K562 (cell line): ENCODE measurements at regions not wholly inside any gene's neighbourhood (a gene's known extent, or its start where the extent isn't known, plus 50 kb on each side); places are given as distances from the start of the nearest gene placed in this dataset.

ENCODE experiments used
- ATAC-seq: fragments of 200-7000 bp; cut with Tn5 transposase; 3 replicates; pipeline ENCODE4 v1.9.1; 2020; ENCODE audit warnings: moderate library complexity
- BruUV-seq: library from RNA; stranded (reverse); fragments of 400-500 nt; replicated peaks from 2 replicates; lab custom pipeline; 2021; lab: Mats Ljungman, UMichigan
- CTCF ChIA-PET: fragments of 300-600 bp; formaldehyde crosslinking; extraction: SDS; loops from one replicate; lab custom pipeline; 2021; ENCODE audit warnings: low intra/inter-chr PET ratio; lab: Yijun Ruan, JAX
- POLR2A ChIA-PET: fragments of 300-600, 350-650 bp; sonication (Branson Sonifier 250); formaldehyde crosslinking; extraction: SDS; loops from one replicate; lab custom pipeline; 2021; ENCODE audit warnings: antibody characterized with exemption, inconsistent platforms; lab: Yijun Ruan, JAX
- DNase-seq, 4 experiments: peaks; one replicate each; pipeline versions ENCODE4 v3.0.0 to v3.0.0-alpha.2; 2011 to 2018; ENCODE audit warnings: low spot score in 3 of 4, mixed read lengths in 3 of 4; ENCODE audit errors: extremely low read depth in 1 of 4
- FAIRE-seq: peaks from 2 replicates; lab custom pipeline; 2011; peaks lifted over from hg19 to GRCh38; lab: Jason Lieb, UNC
- H2AFZ ChIP-seq: 2 replicates; pipeline ENCODE4 v1.6.0; 2011; ENCODE audit warnings: low read depth, low read length, control low read depth, inconsistent platforms
- H3K27ac ChIP-seq: fragments of 200-600 bp; 3 replicates; pipeline ENCODE4 v1.8.0; 2011; ENCODE audit warnings: low read depth, mild to moderate bottlenecking, control low read depth, inconsistent platforms, low read length, moderate library complexity, mixed read lengths; ENCODE audit errors: extremely low read depth
- H3K27me3 ChIP-seq, 2 experiments: fragments of 300-600 bp in 1 of 2; 2 replicates in 1 of 2; 3 replicates in 1 of 2; pipeline versions ENCODE4 v1.6.0 to v1.8.0; 2011; ENCODE audit warnings: inconsistent platforms in 2 of 2, low read length in 2 of 2, mild to moderate bottlenecking in 1 of 2, mixed read lengths in 1 of 2, moderate library complexity in 1 of 2; ENCODE audit not compliant: control insufficient read depth in 2 of 2, insufficient read depth in 2 of 2
- H3K36me3 ChIP-seq: fragments of 300-600 bp; 3 replicates; pipeline ENCODE4 v1.8.0; 2011; ENCODE audit warnings: mild to moderate bottlenecking, low read length, inconsistent platforms; ENCODE audit not compliant: control insufficient read depth, insufficient read depth
- H3K4me1 ChIP-seq, 2 experiments: fragments of 200-600 bp in 1 of 2; replicated peaks in 1 of 2; 2 replicates in 1 of 2; 3 replicates in 1 of 2; pipeline versions ENCODE4 v1.5.1 to v1.8.0; 2011; ENCODE audit warnings: inconsistent platforms in 2 of 2, low read length in 2 of 2, mild to moderate bottlenecking in 1 of 2, mixed read lengths in 1 of 2, moderate library complexity in 1 of 2; ENCODE audit not compliant: control insufficient read depth in 2 of 2, insufficient read depth in 2 of 2
- H3K4me2 ChIP-seq: 2 replicates; pipeline ENCODE4 v1.6.1; 2011; ENCODE audit warnings: low read length, control low read depth, inconsistent platforms, mixed read lengths; ENCODE audit not compliant: insufficient read depth
- H3K4me3 ChIP-seq: fragments of 200-600 bp; sonication (generic), shearing (Covaris generic); 2 replicates; pipeline ENCODE4 v1.5.1; 2016; ENCODE audit warnings: control low read depth, inconsistent platforms
- H3K79me2 ChIP-seq: fragments of 200-600 bp; 3 replicates; pipeline ENCODE4 v1.8.0; 2011; ENCODE audit warnings: low read length, inconsistent platforms; ENCODE audit not compliant: control insufficient read depth, insufficient read depth
- H3K9ac ChIP-seq, 2 experiments: 2 replicates each; pipeline versions ENCODE4 v1.6.0 to v1.6.1; 2011; ENCODE audit warnings: low read depth in 2 of 2, low read length in 2 of 2, control low read depth in 1 of 2, inconsistent platforms in 1 of 2, mild to moderate bottlenecking in 1 of 2, mixed read lengths in 1 of 2; ENCODE audit not compliant: insufficient read depth in 1 of 2
- H3K9me1 ChIP-seq: one replicate; pipeline ENCODE4 v1.6.0; 2011; ENCODE audit warnings: inconsistent platforms, mild to moderate bottlenecking, low read length, moderate library complexity; ENCODE audit not compliant: control insufficient read depth, insufficient read depth
- H3K9me3 ChIP-seq: replicated peaks from 2 replicates; pipeline ENCODE4 v1.5.1; 2011; ENCODE audit warnings: low read depth, low read length, inconsistent platforms; ENCODE audit not compliant: control insufficient read depth, insufficient read depth
- H4K20me1 ChIP-seq: replicated peaks from 2 replicates; pipeline ENCODE4 v1.6.1; 2011; ENCODE audit warnings: low read length, inconsistent platforms, mixed read lengths; ENCODE audit not compliant: control insufficient read depth, insufficient read depth
- ARHGAP35 ChIP-seq: fragments of 450-650 bp; IDR thresholded peaks from 2 replicates; pipeline ENCODE4 v1.6.1; 2018; ENCODE audit not compliant: partially characterized antibody
- BACH1 ChIP-seq: fragments of 200-800 bp; sonication (Bioruptor generic); IDR thresholded peaks from 2 replicates; pipeline ENCODE4 v1.6.1; 2016; ENCODE audit warnings: missing genetic modification characterization, missing compliant biosample characterization
- CBX5 ChIP-seq: IDR thresholded peaks from 2 replicates; pipeline ENCODE4 v1.6.1; 2014; ENCODE audit warnings: low read depth, borderline replicate concordance
- EP300 ChIP-seq: IDR thresholded peaks from 2 replicates; pipeline ENCODE4 v1.6.1; 2012; ENCODE audit warnings: low read length, improper control_type of control experiment
- ILK ChIP-seq: fragments of 450-650 bp; IDR thresholded peaks from 2 replicates; pipeline ENCODE4 v1.6.1; 2016; ENCODE audit warnings: missing genetic modification characterization, low read depth, mild to moderate bottlenecking, missing compliant biosample characterization, moderate library complexity, borderline replicate concordance
- MAFG ChIP-seq: fragments of 450-650 bp; conservative IDR thresholded peaks from 2 replicates; pipeline ENCODE4 v1.6.1; 2016; ENCODE audit warnings: missing genetic modification characterization, missing compliant biosample characterization
- MED1 ChIP-seq: sonication (generic); formaldehyde crosslinking; IDR thresholded peaks from 2 replicates; pipeline ENCODE4 v1.8.1; 2023; ENCODE audit warnings: missing genetic modification reagents, borderline replicate concordance
- MTF1 ChIP-seq: fragments of 250-450 bp; sonication (Bioruptor Pico); IDR thresholded peaks from 2 replicates; pipeline ENCODE4 v1.9.0; 2021; ENCODE audit warnings: moderate library complexity, mild to moderate bottlenecking, inconsistent platforms, borderline replicate concordance
- PHF8 ChIP-seq: fragments of 200-600 bp; sonication (generic); IDR thresholded peaks from 2 replicates; pipeline ENCODE4 v1.6.1; 2012; ENCODE audit warnings: mixed run types, mild to moderate bottlenecking, inconsistent platforms, low read length, moderate library complexity, borderline replicate concordance
- PML ChIP-seq: IDR thresholded peaks from 2 replicates; pipeline ENCODE4 v1.6.1; 2012; ENCODE audit warnings: low read length, inconsistent platforms
- SLC30A9 ChIP-seq: fragments of 250-450 bp; sonication (Bioruptor Pico); IDR thresholded peaks from 2 replicates; pipeline ENCODE4 v1.8.0; 2022; ENCODE audit warnings: mild to moderate bottlenecking, moderate library complexity
- SMAD1 ChIP-seq: fragments of 150-350 bp; IDR thresholded peaks from 2 replicates; pipeline ENCODE4 v1.6.1; 2014; ENCODE audit warnings: low read length, low read depth; ENCODE audit not compliant: partially characterized antibody
- SRSF1 ChIP-seq: fragments of 200-400 bp; formaldehyde crosslinking; IDR thresholded peaks from 2 replicates; pipeline ENCODE4 v1.6.1; 2017; ENCODE audit warnings: mild to moderate bottlenecking, low read depth, low read length, moderate library complexity
- TOE1 ChIP-seq, 2 experiments: fragments of 450-650 bp in 1 of 2; sonication (generic) in 1 of 2; formaldehyde crosslinking in 1 of 2; IDR thresholded peaks; 2 replicates each; pipeline versions ENCODE4 v1.7.1 to v1.8.0; 2016 to 2022; ENCODE audit warnings: borderline replicate concordance in 2 of 2, mild to moderate bottlenecking in 2 of 2, antibody characterized with exemption in 1 of 2, inconsistent platforms in 1 of 2, low read depth in 1 of 2, missing genetic modification reagents in 1 of 2, moderate library complexity in 1 of 2
- WHSC1 ChIP-seq: IDR thresholded peaks from one replicate; pipeline ENCODE4 v1.6.1; 2012; ENCODE audit warnings: low read length, control low read depth, inconsistent platforms
- WGBS: fragments of 100-300 bp; shearing (Covaris generic); methylation state at CpG from one replicate; pipeline ENCODE4 v1.1.6; 2016; ENCODE audit warnings: low coverage, mixed read lengths; ENCODE audit not compliant: insufficient coverage; ENCODE audit errors: missing lambda C conversion rate; 5-methylcytosine and 5-hydroxymethylcytosine counted together
- in situ Hi-C: fragments of 300-500 bp; cut with MboI; formaldehyde crosslinking; loops from 4 replicates; pipeline ENCODE4 v1.15.0; 2018; ENCODE audit warnings: inconsistent platforms, mixed read lengths
- intact Hi-C: fragments of 100-400 bp; cut with micrococcal nuclease; formaldehyde crosslinking; loops from 2 replicates; pipeline ENCODE4 v1.14.2; 2022
- TF ChIP-seq, protein P1 (sequence below): fragments of 250-450 bp; sonication (Bioruptor Pico); IDR thresholded peaks from 2 replicates; pipeline ENCODE4 v1.5.0; 2021
- TF ChIP-seq, protein P2 (sequence below): fragments of 200-800 bp; sonication (Bioruptor generic); IDR thresholded peaks from 2 replicates; pipeline ENCODE4 v1.6.1; 2016; ENCODE audit warnings: missing genetic modification characterization, missing compliant biosample characterization

DNA sequence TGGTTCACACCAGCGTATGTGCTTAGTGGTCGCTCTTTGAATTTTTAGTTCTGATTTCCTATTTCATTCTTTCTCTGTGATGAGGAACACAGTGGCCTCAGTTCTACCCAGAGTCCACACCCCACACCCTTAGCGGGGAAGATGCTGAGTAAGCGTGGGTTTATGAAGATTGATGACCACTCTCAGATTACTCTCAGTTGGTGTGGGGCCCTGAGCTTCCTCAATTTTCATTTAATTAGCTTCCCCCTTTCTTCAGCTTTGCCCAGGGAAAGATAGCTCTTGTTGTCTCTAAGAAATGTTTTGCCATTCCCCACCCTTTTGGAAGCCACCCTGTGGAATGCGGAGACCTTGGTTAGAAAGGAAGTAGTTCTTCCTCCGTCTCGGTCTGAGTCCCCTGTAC is 299.9 kb upstream of the PROX1 start (continued):
- TF ChIP-seq BACH1 (tag) = 0 out of 2 replicates have a peak, but pooled peaks have one; percentile 48

DNA sequence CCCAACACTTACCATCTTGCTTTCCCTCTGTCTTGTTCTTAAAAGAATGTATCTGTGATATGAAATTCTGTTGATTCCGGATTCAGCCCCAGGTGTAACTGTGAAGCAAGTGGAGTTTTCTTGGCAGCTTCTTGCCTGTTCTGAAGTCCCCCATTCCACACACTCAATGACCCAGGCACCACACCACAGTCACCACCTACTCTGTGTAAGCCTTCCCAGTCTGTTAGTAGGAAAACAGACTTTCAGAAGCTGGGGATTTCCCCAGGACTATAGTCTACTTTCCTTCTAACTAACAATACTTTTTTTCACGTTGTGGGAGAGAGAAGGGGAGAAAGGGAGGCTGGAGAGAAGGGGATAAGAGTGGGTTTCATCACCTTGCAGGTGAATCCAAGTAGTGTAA is 299.1 kb upstream of the PROX1 start:
- H3K79me2 ChIP-seq = no peaks in the 10 kb centered on the region
- no peaks in the 10 kb centered on the region for H3K9me1 ChIP-seq
- no TSS peak for BruUV-seq
- no peak overlapping the region for H3K27ac ChIP-seq
- intact Hi-C loops = no loop called here
- no peak for FAIRE-seq
- no peaks in the 10 kb centered on the region for H3K36me3 ChIP-seq
- H3K4me1 ChIP-seq = no peaks in the 10 kb centered on the region; a peak in 1 of 5 replicates
- ChIA-PET CTCF (no interaction called here), POLR2A (no interaction called here)
- 0% methylated on average over 2 of the region's 2 CpGs for WGBS
- no peak overlapping the region for H2AFZ ChIP-seq
- DNase-seq = no peak
- no peaks in the 10 kb centered on the region for H4K20me1 ChIP-seq
- H3K4me3 ChIP-seq = no peak overlapping the region
- in situ Hi-C loops = no loop called here
- H3K9ac ChIP-seq = no peak overlapping the region
- no peak overlapping the region for H3K4me2 ChIP-seq
- H3K9me3 ChIP-seq = no peaks in the 10 kb centered on the region
- no peaks in the 10 kb centered on the region for H3K27me3 ChIP-seq
- no peak for ATAC-seq
- no peak for TF ChIP-seq SRSF1
- TF ChIP-seq CBX5 = no peak
- TF ChIP-seq, protein P1, sequence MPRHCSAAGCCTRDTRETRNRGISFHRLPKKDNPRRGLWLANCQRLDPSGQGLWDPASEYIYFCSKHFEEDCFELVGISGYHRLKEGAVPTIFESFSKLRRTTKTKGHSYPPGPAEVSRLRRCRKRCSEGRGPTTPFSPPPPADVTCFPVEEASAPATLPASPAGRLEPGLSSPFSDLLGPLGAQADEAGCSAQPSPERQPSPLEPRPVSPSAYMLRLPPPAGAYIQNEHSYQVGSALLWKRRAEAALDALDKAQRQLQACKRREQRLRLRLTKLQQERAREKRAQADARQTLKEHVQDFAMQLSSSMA (CRISPR knock-in tag) = no peak
- TF ChIP-seq, protein P2, sequence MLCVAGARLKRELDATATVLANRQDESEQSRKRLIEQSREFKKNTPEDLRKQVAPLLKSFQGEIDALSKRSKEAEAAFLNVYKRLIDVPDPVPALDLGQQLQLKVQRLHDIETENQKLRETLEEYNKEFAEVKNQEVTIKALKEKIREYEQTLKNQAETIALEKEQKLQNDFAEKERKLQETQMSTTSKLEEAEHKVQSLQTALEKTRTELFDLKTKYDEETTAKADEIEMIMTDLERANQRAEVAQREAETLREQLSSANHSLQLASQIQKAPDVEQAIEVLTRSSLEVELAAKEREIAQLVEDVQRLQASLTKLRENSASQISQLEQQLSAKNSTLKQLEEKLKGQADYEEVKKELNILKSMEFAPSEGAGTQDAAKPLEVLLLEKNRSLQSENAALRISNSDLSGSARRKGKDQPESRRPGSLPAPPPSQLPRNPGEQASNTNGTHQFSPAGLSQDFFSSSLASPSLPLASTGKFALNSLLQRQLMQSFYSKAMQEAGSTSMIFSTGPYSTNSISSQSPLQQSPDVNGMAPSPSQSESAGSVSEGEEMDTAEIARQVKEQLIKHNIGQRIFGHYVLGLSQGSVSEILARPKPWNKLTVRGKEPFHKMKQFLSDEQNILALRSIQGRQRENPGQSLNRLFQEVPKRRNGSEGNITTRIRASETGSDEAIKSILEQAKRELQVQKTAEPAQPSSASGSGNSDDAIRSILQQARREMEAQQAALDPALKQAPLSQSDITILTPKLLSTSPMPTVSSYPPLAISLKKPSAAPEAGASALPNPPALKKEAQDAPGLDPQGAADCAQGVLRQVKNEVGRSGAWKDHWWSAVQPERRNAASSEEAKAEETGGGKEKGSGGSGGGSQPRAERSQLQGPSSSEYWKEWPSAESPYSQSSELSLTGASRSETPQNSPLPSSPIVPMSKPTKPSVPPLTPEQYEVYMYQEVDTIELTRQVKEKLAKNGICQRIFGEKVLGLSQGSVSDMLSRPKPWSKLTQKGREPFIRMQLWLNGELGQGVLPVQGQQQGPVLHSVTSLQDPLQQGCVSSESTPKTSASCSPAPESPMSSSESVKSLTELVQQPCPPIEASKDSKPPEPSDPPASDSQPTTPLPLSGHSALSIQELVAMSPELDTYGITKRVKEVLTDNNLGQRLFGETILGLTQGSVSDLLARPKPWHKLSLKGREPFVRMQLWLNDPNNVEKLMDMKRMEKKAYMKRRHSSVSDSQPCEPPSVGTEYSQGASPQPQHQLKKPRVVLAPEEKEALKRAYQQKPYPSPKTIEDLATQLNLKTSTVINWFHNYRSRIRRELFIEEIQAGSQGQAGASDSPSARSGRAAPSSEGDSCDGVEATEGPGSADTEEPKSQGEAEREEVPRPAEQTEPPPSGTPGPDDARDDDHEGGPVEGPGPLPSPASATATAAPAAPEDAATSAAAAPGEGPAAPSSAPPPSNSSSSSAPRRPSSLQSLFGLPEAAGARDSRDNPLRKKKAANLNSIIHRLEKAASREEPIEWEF (CRISPR knock-in tag) = no peak
- TF ChIP-seq ILK (tag) = no peak
- TF ChIP-seq EP300 = no peak
- TF ChIP-seq SMAD1 = no peak
- TF ChIP-seq PHF8 = no peak
- TF ChIP-seq PML = no peak
- TF ChIP-seq SLC30A9 (CRISPR knock-in tag) = no peak
- no peak for TF ChIP-seq MAFG
- TF ChIP-seq MTF1 (CRISPR knock-in tag) = no peak
- TF ChIP-seq MED1 (CRISPR knock-in tag) = no peak
- no peak for TF ChIP-seq TOE1 (IDR thresholded peaks at IDR 0.05; ENCODE audit: borderline replicate concordance)
- TF ChIP-seq TOE1 (CRISPR knock-in tag; IDR thresholded peaks at IDR 0.05; ENCODE audit: borderline replicate concordance, low read depth) = no peak
- no peak for TF ChIP-seq ARHGAP35
- no peak for TF ChIP-seq WHSC1
